ENCODE measurements at regions not wholly inside any gene's neighbourhood (a gene's known extent, or its start where the extent isn't known, plus 50 kb on each side); places are given as distances from the start of the nearest gene placed in this dataset.

DNA sequence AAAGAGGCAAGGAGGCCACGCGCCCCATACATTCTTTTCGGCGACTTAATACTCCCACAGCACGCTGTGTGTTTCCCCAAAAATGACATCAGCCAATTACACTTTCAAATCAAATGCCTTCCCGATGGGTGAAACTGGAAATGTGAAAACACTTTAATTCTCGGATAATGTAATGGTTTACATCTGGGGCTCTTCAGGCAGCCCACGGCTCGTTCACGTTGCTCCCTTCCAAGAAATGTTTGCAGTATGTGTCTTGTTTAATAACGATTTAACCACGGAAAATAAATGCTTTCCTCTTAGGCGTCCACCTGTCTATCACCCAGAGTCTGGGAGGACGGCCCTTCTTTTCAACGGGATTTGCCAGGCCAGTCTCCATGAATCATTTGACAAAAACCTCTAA, 272.5 kb downstream of the SHOX start:
- Histone ChIP-seq H4K20me1 (replicated peaks; ENCODE audit: insufficient read depth) (no peaks in the 10 kb centered on the region), H3K27me3 (ENCODE audit: insufficient read depth) (no peaks in the 10 kb centered on the region)

More for the DNA sequence above, 272.5 kb downstream of the SHOX start:
- no peaks in the 10 kb centered on the region for H3K79me2 ChIP-seq (replicated peaks; ENCODE audit: insufficient read depth)
- H3K4me2 ChIP-seq: no peak overlapping the region
- H3K36me3 ChIP-seq (ENCODE audit: insufficient read depth): no peaks in the 10 kb centered on the region
- peaks cover 90% of the 10 kb centered on the region for H3K9me3 Mint-ChIP-seq
- no peak overlapping the region for H3K27ac ChIP-seq (ENCODE audit: low read depth)
- DNase-seq (ENCODE audit: low spot score) (no peak), ATAC-seq (no peak)
- 0 out of 2 replicates have a peak, but pooled peaks cover 3% of the 10 kb centered on the region for H3K4me1 ChIP-seq (ENCODE audit: insufficient read depth)
- no peaks in the 10 kb centered on the region for H3K9me2 ChIP-seq (ENCODE audit: insufficient read depth)
- H3K4me1 Mint-ChIP-seq: no peaks in the 10 kb centered on the region
- no peak overlapping the region for H3K4me3 Mint-ChIP-seq
- H3K4me3 ChIP-seq: no peak overlapping the region
- H2AFZ ChIP-seq: no peak overlapping the region
- H3F3A ChIP-seq (replicated peaks; ENCODE audit: low read depth): no peaks in the 10 kb centered on the region
- peaks cover 5% of the 10 kb centered on the region for H3K27me3 Mint-ChIP-seq (ENCODE audit: insufficient read depth, low read depth, poor library complexity)
- H3K36me3 Mint-ChIP-seq (ENCODE audit: low read depth): peaks cover 37% of the 10 kb centered on the region
- no peak for TF ChIP-seq ZNF331 (CRISPR knock-in tag; IDR thresholded peaks at IDR 0.05; ENCODE audit: low read depth)
- no peak for TF ChIP-seq ZNF114 (CRISPR knock-in tag; IDR thresholded peaks at IDR 0.05)
- TF ChIP-seq NANOG (IDR thresholded peaks at IDR 0.05; ENCODE audit: borderline replicate concordance): no peak
- TF ChIP-seq, protein P1, sequence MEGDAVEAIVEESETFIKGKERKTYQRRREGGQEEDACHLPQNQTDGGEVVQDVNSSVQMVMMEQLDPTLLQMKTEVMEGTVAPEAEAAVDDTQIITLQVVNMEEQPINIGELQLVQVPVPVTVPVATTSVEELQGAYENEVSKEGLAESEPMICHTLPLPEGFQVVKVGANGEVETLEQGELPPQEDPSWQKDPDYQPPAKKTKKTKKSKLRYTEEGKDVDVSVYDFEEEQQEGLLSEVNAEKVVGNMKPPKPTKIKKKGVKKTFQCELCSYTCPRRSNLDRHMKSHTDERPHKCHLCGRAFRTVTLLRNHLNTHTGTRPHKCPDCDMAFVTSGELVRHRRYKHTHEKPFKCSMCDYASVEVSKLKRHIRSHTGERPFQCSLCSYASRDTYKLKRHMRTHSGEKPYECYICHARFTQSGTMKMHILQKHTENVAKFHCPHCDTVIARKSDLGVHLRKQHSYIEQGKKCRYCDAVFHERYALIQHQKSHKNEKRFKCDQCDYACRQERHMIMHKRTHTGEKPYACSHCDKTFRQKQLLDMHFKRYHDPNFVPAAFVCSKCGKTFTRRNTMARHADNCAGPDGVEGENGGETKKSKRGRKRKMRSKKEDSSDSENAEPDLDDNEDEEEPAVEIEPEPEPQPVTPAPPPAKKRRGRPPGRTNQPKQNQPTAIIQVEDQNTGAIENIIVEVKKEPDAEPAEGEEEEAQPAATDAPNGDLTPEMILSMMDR (conservative IDR thresholded peaks at IDR 0.05; ENCODE audit: low read depth in 2 of 2): no peak
- TF ChIP-seq, protein P2, sequence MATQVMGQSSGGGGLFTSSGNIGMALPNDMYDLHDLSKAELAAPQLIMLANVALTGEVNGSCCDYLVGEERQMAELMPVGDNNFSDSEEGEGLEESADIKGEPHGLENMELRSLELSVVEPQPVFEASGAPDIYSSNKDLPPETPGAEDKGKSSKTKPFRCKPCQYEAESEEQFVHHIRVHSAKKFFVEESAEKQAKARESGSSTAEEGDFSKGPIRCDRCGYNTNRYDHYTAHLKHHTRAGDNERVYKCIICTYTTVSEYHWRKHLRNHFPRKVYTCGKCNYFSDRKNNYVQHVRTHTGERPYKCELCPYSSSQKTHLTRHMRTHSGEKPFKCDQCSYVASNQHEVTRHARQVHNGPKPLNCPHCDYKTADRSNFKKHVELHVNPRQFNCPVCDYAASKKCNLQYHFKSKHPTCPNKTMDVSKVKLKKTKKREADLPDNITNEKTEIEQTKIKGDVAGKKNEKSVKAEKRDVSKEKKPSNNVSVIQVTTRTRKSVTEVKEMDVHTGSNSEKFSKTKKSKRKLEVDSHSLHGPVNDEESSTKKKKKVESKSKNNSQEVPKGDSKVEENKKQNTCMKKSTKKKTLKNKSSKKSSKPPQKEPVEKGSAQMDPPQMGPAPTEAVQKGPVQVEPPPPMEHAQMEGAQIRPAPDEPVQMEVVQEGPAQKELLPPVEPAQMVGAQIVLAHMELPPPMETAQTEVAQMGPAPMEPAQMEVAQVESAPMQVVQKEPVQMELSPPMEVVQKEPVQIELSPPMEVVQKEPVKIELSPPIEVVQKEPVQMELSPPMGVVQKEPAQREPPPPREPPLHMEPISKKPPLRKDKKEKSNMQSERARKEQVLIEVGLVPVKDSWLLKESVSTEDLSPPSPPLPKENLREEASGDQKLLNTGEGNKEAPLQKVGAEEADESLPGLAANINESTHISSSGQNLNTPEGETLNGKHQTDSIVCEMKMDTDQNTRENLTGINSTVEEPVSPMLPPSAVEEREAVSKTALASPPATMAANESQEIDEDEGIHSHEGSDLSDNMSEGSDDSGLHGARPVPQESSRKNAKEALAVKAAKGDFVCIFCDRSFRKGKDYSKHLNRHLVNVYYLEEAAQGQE (IDR thresholded peaks at IDR 0.05; ENCODE audit: unreplicated experiment): no peak
- no peak for TF ChIP-seq EZH2 (IDR thresholded peaks at IDR 0.05; ENCODE audit: low read depth, unreplicated experiment)
- TF ChIP-seq, protein P3, sequence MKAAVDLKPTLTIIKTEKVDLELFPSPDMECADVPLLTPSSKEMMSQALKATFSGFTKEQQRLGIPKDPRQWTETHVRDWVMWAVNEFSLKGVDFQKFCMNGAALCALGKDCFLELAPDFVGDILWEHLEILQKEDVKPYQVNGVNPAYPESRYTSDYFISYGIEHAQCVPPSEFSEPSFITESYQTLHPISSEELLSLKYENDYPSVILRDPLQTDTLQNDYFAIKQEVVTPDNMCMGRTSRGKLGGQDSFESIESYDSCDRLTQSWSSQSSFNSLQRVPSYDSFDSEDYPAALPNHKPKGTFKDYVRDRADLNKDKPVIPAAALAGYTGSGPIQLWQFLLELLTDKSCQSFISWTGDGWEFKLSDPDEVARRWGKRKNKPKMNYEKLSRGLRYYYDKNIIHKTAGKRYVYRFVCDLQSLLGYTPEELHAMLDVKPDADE (IDR thresholded peaks at IDR 0.05): no peak
- no peak for TF ChIP-seq STAT1 (IDR thresholded peaks at IDR 0.05; ENCODE audit: unreplicated experiment)
- no peak for TF ChIP-seq EZH2phosphoT487 (IDR thresholded peaks at IDR 0.05; ENCODE audit: unreplicated experiment)
- no peak for TF ChIP-seq JUNB (IDR thresholded peaks at IDR 0.05; ENCODE audit: unreplicated experiment)
- TF ChIP-seq CREB1 (CRISPR knock-in tag; IDR thresholded peaks at IDR 0.05; ENCODE audit: low read depth): no peak
- TF ChIP-seq, protein P4, sequence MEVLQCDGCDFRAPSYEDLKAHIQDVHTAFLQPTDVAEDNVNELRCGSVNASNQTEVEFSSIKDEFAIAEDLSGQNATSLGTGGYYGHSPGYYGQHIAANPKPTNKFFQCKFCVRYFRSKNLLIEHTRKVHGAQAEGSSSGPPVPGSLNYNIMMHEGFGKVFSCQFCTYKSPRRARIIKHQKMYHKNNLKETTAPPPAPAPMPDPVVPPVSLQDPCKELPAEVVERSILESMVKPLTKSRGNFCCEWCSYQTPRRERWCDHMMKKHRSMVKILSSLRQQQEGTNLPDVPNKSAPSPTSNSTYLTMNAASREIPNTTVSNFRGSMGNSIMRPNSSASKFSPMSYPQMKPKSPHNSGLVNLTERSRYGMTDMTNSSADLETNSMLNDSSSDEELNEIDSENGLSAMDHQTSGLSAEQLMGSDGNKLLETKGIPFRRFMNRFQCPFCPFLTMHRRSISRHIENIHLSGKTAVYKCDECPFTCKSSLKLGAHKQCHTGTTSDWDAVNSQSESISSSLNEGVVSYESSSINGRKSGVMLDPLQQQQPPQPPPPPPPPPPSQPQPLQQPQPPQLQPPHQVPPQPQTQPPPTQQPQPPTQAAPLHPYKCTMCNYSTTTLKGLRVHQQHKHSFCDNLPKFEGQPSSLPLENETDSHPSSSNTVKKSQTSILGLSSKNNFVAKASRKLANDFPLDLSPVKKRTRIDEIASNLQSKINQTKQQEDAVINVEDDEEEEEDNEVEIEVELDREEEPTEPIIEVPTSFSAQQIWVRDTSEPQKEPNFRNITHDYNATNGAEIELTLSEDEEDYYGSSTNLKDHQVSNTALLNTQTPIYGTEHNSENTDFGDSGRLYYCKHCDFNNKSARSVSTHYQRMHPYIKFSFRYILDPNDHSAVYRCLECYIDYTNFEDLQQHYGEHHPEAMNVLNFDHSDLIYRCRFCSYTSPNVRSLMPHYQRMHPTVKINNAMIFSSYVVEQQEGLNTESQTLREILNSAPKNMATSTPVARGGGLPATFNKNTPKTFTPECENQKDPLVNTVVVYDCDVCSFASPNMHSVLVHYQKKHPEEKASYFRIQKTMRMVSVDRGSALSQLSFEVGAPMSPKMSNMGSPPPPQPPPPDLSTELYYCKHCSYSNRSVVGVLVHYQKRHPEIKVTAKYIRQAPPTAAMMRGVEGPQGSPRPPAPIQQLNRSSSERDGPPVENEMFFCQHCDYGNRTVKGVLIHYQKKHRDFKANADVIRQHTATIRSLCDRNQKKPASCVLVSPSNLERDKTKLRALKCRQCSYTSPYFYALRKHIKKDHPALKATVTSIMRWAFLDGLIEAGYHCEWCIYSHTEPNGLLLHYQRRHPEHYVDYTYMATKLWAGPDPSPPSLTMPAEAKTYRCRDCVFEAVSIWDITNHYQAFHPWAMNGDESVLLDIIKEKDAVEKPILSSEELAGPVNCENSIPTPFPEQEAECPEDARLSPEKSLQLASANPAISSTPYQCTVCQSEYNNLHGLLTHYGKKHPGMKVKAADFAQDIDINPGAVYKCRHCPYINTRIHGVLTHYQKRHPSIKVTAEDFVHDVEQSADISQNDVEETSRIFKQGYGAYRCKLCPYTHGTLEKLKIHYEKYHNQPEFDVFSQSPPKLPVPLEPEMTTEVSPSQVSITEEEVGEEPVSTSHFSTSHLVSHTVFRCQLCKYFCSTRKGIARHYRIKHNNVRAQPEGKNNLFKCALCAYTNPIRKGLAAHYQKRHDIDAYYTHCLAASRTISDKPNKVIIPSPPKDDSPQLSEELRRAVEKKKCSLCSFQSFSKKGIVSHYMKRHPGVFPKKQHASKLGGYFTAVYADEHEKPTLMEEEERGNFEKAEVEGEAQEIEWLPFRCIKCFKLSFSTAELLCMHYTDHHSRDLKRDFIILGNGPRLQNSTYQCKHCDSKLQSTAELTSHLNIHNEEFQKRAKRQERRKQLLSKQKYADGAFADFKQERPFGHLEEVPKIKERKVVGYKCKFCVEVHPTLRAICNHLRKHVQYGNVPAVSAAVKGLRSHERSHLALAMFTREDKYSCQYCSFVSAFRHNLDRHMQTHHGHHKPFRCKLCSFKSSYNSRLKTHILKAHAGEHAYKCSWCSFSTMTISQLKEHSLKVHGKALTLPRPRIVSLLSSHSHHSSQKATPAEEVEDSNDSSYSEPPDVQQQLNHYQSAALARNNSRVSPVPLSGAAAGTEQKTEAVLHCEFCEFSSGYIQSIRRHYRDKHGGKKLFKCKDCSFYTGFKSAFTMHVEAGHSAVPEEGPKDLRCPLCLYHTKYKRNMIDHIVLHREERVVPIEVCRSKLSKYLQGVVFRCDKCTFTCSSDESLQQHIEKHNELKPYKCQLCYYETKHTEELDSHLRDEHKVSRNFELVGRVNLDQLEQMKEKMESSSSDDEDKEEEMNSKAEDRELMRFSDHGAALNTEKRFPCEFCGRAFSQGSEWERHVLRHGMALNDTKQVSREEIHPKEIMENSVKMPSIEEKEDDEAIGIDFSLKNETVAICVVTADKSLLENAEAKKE (CRISPR knock-in tag; IDR thresholded peaks at IDR 0.05): no peak
- TF ChIP-seq POLR2AphosphoS5 (IDR thresholded peaks at IDR 0.05; ENCODE audit: low read depth): no peak
- no peak overlapping the region for H3K27ac Mint-ChIP-seq

Measured in GM23338 (cell line).